Esophagus muscularis mucosa (tissue), 4 donors: ENCODE measurements at regions not wholly inside any gene's neighbourhood (a gene's known extent, or its start where the extent isn't known, plus 50 kb on each side); places are given as distances from the start of the nearest gene placed in this dataset.

Source experiments
- DNase-seq: peaks from one replicate; pipeline ENCODE4 v3.0.0-alpha.2; 2017; ENCODE audit errors: extremely low spot score
- H3K27ac ChIP-seq, 4 donors: fragments of 200-600 bp; sonication (generic); replicated peaks in 1 of 4; 1 replicate in 3 of 4; 2 replicates in 1 of 4; pipeline ENCODE4 v1.5.1; 2016 to 2019; ENCODE audit warnings: mild to moderate bottlenecking in 1 of 4
- H3K27me3 ChIP-seq, 4 donors: fragments of 200-600 bp; sonication (generic); one replicate each; pipeline versions ENCODE4 v1.5.1 to v1.6.0; 2016 to 2019
- H3K36me3 ChIP-seq, 4 donors: fragments of 200-600 bp; sonication (generic); one replicate each; pipeline ENCODE4 v1.5.1; 2016 to 2019
- H3K4me1 ChIP-seq, 4 donors: fragments of 200-600 bp; sonication (generic); one replicate each; pipeline ENCODE4 v1.5.1; 2016 to 2019
- H3K4me3 ChIP-seq, 4 donors: fragments of 200-600 bp; sonication (generic); 1 replicate in 2 of 4; 2 replicates in 2 of 4; pipeline ENCODE4 v1.5.1; 2016 to 2019; ENCODE audit warnings: mild to moderate bottlenecking in 4 of 4, moderate library complexity in 1 of 4
- H3K9me3 ChIP-seq, 4 donors: fragments of 200-600 bp; sonication (generic); 1 replicate in 3 of 4; 2 replicates in 1 of 4; pipeline ENCODE4 v1.5.1; 2016 to 2019
- CTCF ChIP-seq, 3 experiments: fragments of 200-600 bp in 2 of 3; fragments of 450-650 bp in 1 of 3; sonication (generic) in 2 of 3; IDR thresholded peaks; one replicate each; pipeline ENCODE4 v1.5.1; 2017 to 2019; ENCODE audit warnings: antibody characterized with exemption in 3 of 3, mild to moderate bottlenecking in 2 of 3, moderate library complexity in 1 of 3
- EP300 ChIP-seq: sonication (generic); formaldehyde crosslinking; IDR thresholded peaks from one replicate; pipeline ENCODE4 v1.6.1; 2017; ENCODE audit warnings: antibody characterized with exemption
- POLR2A ChIP-seq: fragments of 450-650 bp; IDR thresholded peaks from one replicate; pipeline ENCODE4 v1.6.1; 2017; ENCODE audit warnings: antibody characterized with exemption, moderate library complexity, mild to moderate bottlenecking, low read depth
- POLR2AphosphoS5 ChIP-seq, 2 donors: sonication (generic); formaldehyde crosslinking; IDR thresholded peaks; one replicate each; pipeline ENCODE4 v1.6.1; 2017; ENCODE audit warnings: antibody characterized with exemption in 2 of 2
- WGBS: methylation state at CpG from one replicate; pipeline ENCODE4 v1.1.5; 2018; 5-methylcytosine and 5-hydroxymethylcytosine counted together
- intact Hi-C: fragments of 100-400 bp; cut with DNase I; formaldehyde crosslinking; loops from one replicate; pipeline ENCODE4 v1.15.1; 2023

GRCh38 chr18:57991552-57991951, 52.5 kb upstream of the NEDD4L start:
- no peaks in the 10 kb centered on the region for H3K36me3 ChIP-seq
- intact Hi-C loops, result no loop called here
- H3K4me1 ChIP-seq, result peaks cover 0 to 8% (median 4%) of the 10 kb centered on the region in 4 donors
- peaks cover 0 to 6% (median 0%) of the 10 kb centered on the region in 4 donors for H3K9me3 ChIP-seq
- TF ChIP-seq EP300 (no peak), POLR2A (no peak), POLR2AphosphoS5 (IDR thresholded peaks at IDR 0.05) (no peak), CTCF (IDR thresholded peaks at IDR 0.05) (no peak)
- no peak overlapping the region for H3K4me3 ChIP-seq
- no peak for DNase-seq
- no peak overlapping the region for H3K27ac ChIP-seq
- 79% methylated on average over 1 of the region's 1 CpG for WGBS
- H3K27me3 ChIP-seq, result no peaks in the 10 kb centered on the region

GRCh38 chr18:57989536-57989935, 54.5 kb upstream of the NEDD4L start:
- TF ChIP-seq CTCF (IDR thresholded peaks at IDR 0.05) (no peak), POLR2AphosphoS5 (IDR thresholded peaks at IDR 0.05) (no peak), POLR2A (no peak), EP300 (no peak)
- peaks cover 0 to 6% (median 0%) of the 10 kb centered on the region in 4 donors for H3K9me3 ChIP-seq
- 92% methylated on average over 8 of the region's 8 CpGs for WGBS
- H3K36me3 ChIP-seq, result no peaks in the 10 kb centered on the region
- no peak overlapping the region for H3K4me3 ChIP-seq
- peaks cover 0 to 22% (median 13%) of the 10 kb centered on the region in 4 donors for H3K4me1 ChIP-seq
- no peaks in the 10 kb centered on the region for H3K27me3 ChIP-seq
- intact Hi-C loops, result no loop called here
- H3K27ac ChIP-seq, result no peak overlapping the region
- no peak for DNase-seq

- peaks cover 0 to 6% (median 0%) of the 10 kb centered on the region in 4 donors for H3K9me3 ChIP-seq
- intact Hi-C loops, result no loop called here
- H3K36me3 ChIP-seq, result no peaks in the 10 kb centered on the region
- no peaks in the 10 kb centered on the region for H3K27me3 ChIP-seq
- no peak overlapping the region for H3K27ac ChIP-seq
- TF ChIP-seq EP300 (no peak), CTCF (IDR thresholded peaks at IDR 0.05) (no peak), POLR2A (no peak), POLR2AphosphoS5 (IDR thresholded peaks at IDR 0.05) (no peak)
- H3K4me3 ChIP-seq, result no peak overlapping the region
- no peak for DNase-seq
- 80% methylated on average over 3 of the region's 5 CpGs for WGBS
- peaks cover 0 to 22% (median 17%) of the 10 kb centered on the region in 4 donors for H3K4me1 ChIP-seq
These were observed 59.4 kb upstream of the NEDD4L start for GRCh38 chr18:57984490-57985115.

GRCh38 chr18:57983965-57984364, 60.1 kb upstream of the NEDD4L start:
- intact Hi-C loops, result no loop called here
- Histone ChIP-seq H3K4me1 (peaks cover 0 to 22% (median 17%) of the 10 kb centered on the region in 4 donors), H3K27ac (no peak overlapping the region), H3K36me3 (no peaks in the 10 kb centered on the region), H3K9me3 (peaks cover 0 to 6% (median 0%) of the 10 kb centered on the region in 4 donors), H3K4me3 (no peak overlapping the region), H3K27me3 (no peaks in the 10 kb centered on the region)
- no peak for DNase-seq
- TF ChIP-seq POLR2AphosphoS5 (IDR thresholded peaks at IDR 0.05) (no peak), POLR2A (no peak), CTCF (IDR thresholded peaks at IDR 0.05) (no peak), EP300 (no peak)
- 98% methylated on average over 3 of the region's 3 CpGs for WGBS

GRCh38 chr18:57983472-57983871, 60.6 kb upstream of the NEDD4L start:
- peaks cover 0 to 22% (median 17%) of the 10 kb centered on the region in 4 donors for H3K4me1 ChIP-seq
- intact Hi-C loops, result no loop called here

More at GRCh38 chr18:57983472-57983871, 60.6 kb upstream of the NEDD4L start:
- WGBS, result 72% methylated on average over 3 of the region's 3 CpGs
- no peak for TF ChIP-seq EP300
- no peak for TF ChIP-seq POLR2AphosphoS5 (IDR thresholded peaks at IDR 0.05)
- TF ChIP-seq CTCF (IDR thresholded peaks at IDR 0.05), result no peak
- no peak for DNase-seq
- Histone ChIP-seq H3K36me3 (no peaks in the 10 kb centered on the region), H3K27me3 (no peaks in the 10 kb centered on the region), H3K9me3 (peaks cover 0 to 6% (median 0%) of the 10 kb centered on the region in 4 donors), H3K27ac (no peak overlapping the region), H3K4me3 (no peak overlapping the region)
